Nephron progenitor cell (in vitro differentiated cells): ENCODE measurements at regions not wholly inside any gene's neighbourhood (a gene's known extent, or its start where the extent isn't known, plus 50 kb on each side); places are given as distances from the start of the nearest gene placed in this dataset.

Experiments used
- DNase-seq: peaks from one replicate; pipeline ENCODE4 v3.0.0; 2021
- H3K27ac Mint-ChIP-seq: 2 replicates; pipeline ENCODE4 v1.8.0; 2021; ENCODE audit warnings: mild to moderate bottlenecking, moderate library complexity, mixed read lengths
- H3K27me3 Mint-ChIP-seq: 2 replicates; pipeline ENCODE4 v1.8.0; 2021; ENCODE audit warnings: mild to moderate bottlenecking, low read depth, mixed read lengths; ENCODE audit not compliant: poor library complexity
- H3K36me3 Mint-ChIP-seq: 2 replicates; pipeline ENCODE4 v1.8.0; 2021; ENCODE audit warnings: low read depth, mixed read lengths
- H3K4me1 Mint-ChIP-seq: 2 replicates; pipeline ENCODE4 v1.8.0; 2021; ENCODE audit warnings: mixed read lengths
- H3K4me3 Mint-ChIP-seq: 2 replicates; pipeline ENCODE4 v1.8.0; 2021; ENCODE audit warnings: mild to moderate bottlenecking, moderate library complexity, mixed read lengths
- H3K9me3 Mint-ChIP-seq: 2 replicates; pipeline ENCODE4 v1.8.0; 2021; ENCODE audit warnings: mild to moderate bottlenecking, moderate library complexity, mixed read lengths
- CTCF ChIP-seq: fragments of 200-600 bp; sonication (generic); IDR thresholded peaks from 2 replicates; pipeline ENCODE4 v1.5.0; 2021; ENCODE audit warnings: antibody characterized with exemption

- Mint-ChIP-seq H3K4me3 (no peak overlapping the region), H3K27me3 (no peaks in the 10 kb centered on the region), H3K9me3 (no peaks in the 10 kb centered on the region), H3K27ac (peak overlapping the region; percentile 9), H3K4me1 (peaks cover 25% of the 10 kb centered on the region), H3K36me3 (no peaks in the 10 kb centered on the region)
- TF ChIP-seq CTCF, result no peak
- no peak for DNase-seq
These were observed 373.5 kb downstream of the DTWD2 start for GRCh38 chr5:118614731-118615456.

- TF ChIP-seq CTCF, result peak; percentile 63
These were observed 376.9 kb downstream of the DTWD2 start for GRCh38 chr5:118611332-118611945.

DNA sequence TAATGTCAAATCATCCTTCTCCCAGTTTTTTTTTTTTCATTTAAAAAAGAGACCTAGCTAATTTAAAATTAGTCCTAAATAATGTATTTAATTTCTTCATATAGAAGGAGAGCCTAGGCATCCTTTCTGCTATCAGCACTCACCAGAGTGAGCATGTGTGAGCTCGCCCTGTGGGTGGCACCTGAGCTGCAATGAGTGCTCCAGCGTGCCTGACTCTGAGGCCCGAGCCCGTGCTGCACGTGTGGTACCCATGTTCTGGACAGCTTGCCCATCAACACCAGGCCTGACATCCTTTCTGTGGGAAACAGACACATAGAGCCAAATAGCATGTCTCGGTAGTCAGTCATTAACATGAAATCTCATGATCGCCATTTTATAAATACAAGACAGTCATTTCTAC is 381.4 kb downstream of the DTWD2 start:
- H3K4me3 Mint-ChIP-seq, result no peak overlapping the region
- H3K9me3 Mint-ChIP-seq, result no peaks in the 10 kb centered on the region
- no peaks in the 10 kb centered on the region for H3K27me3 Mint-ChIP-seq
- no peak overlapping the region for H3K27ac Mint-ChIP-seq
- TF ChIP-seq CTCF, result no peak
- peaks cover 6% of the 10 kb centered on the region for H3K4me1 Mint-ChIP-seq
- no peaks in the 10 kb centered on the region for H3K36me3 Mint-ChIP-seq
- no peak for DNase-seq

More at GRCh38 chr5:118611332-118611945, 376.9 kb downstream of the DTWD2 start:
- H3K27ac Mint-ChIP-seq, result no peak overlapping the region
- H3K9me3 Mint-ChIP-seq, result no peaks in the 10 kb centered on the region
- H3K36me3 Mint-ChIP-seq, result no peaks in the 10 kb centered on the region
- no peak overlapping the region for H3K4me3 Mint-ChIP-seq
- peaks cover 16% of the 10 kb centered on the region for H3K4me1 Mint-ChIP-seq
- peak; percentile 28 for DNase-seq
- H3K27me3 Mint-ChIP-seq, result no peaks in the 10 kb centered on the region

DNA sequence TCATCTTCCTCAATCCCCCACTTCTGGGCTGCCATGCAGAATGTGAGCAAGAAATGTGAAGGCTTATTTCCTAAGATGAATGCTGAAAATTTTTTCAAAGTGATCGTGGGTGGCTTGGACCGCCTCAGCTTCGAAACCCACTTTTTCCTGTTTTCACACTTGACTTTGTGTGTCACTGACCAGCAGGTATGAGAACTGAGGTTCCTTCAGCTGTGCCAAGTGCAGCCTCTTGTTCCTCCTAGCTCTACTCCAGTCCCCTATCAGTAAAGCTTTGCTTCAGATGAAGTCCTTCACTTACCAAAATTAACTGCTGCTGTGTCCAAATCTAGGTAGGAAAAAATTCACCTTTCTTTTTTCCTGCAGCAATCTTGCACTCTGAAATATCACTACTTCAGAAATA is 382.6 kb downstream of the DTWD2 start:
- Mint-ChIP-seq H3K4me3 (no peak overlapping the region), H3K36me3 (no peaks in the 10 kb centered on the region), H3K4me1 (peaks cover 5% of the 10 kb centered on the region), H3K9me3 (no peaks in the 10 kb centered on the region), H3K27me3 (no peaks in the 10 kb centered on the region), H3K27ac (no peak overlapping the region)
- no peak for DNase-seq
- TF ChIP-seq CTCF, result no peak

GRCh38 chr5:118604106-118604505 is 384.2 kb downstream of the DTWD2 start:
- H3K36me3 Mint-ChIP-seq, result no peaks in the 10 kb centered on the region
- H3K9me3 Mint-ChIP-seq, result no peaks in the 10 kb centered on the region
- TF ChIP-seq CTCF, result no peak
- H3K4me1 Mint-ChIP-seq, result no peaks in the 10 kb centered on the region
- no peak overlapping the region for H3K27ac Mint-ChIP-seq
- H3K27me3 Mint-ChIP-seq, result peaks cover 2% of the 10 kb centered on the region
- no peak overlapping the region for H3K4me3 Mint-ChIP-seq
- DNase-seq, result no peak

DNA sequence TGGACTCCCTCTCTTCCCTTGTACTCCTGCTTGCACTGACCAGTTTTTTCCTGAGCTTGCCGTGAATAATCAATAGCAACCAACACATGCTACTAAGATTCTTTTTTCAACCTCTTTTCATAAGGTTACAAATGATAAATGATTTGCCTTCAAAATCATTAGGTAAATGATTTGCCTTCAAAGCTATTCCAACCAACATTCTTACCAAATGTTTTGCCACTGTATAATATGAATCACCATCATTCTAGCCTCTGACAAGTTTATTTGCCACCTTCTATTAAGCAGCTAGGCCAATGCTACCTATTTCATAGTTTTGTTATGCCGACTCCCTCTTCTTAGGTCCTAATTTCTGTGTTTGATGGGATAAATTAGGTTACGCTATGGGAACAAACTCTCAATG is 385.1 kb downstream of the DTWD2 start:
- Mint-ChIP-seq H3K4me3 (no peak overlapping the region), H3K27ac (no peak overlapping the region), H3K36me3 (no peaks in the 10 kb centered on the region), H3K27me3 (peaks cover 2% of the 10 kb centered on the region), H3K4me1 (peaks cover 1% of the 10 kb centered on the region), H3K9me3 (no peaks in the 10 kb centered on the region)
- no peak for TF ChIP-seq CTCF
- no peak for DNase-seq
